Kidney (tissue), 13 donors: ENCODE measurements at regions not wholly inside any gene's neighbourhood (a gene's known extent, or its start where the extent isn't known, plus 50 kb on each side); places are given as distances from the start of the nearest gene placed in this dataset.

Source experiments
- DNase-seq, 5 donors: peaks; one replicate each; pipeline ENCODE4 v3.0.0-alpha.2; 2013 to 2020
- FAIRE-seq: peaks from 2 replicates; lab custom pipeline; 2012; peaks lifted over from hg19 to GRCh38; lab: Jason Lieb, UNC
- H3K27ac ChIP-seq, 2 donors: one replicate each; pipeline ENCODE4 v1.7.0; 2013; ENCODE audit warnings: low read depth in 2 of 2, low read length in 2 of 2, inconsistent platforms in 1 of 2
- H3K27me3 ChIP-seq: one replicate; pipeline ENCODE4 v1.7.1; 2013; ENCODE audit warnings: low read length, inconsistent platforms; ENCODE audit not compliant: control insufficient read depth, insufficient read depth
- H3K36me3 ChIP-seq, 3 donors: one replicate each; pipeline versions ENCODE4 v1.7.0 to v1.7.1; 2013; ENCODE audit warnings: low read length in 3 of 3, control low read depth in 1 of 3, inconsistent platforms in 1 of 3; ENCODE audit not compliant: insufficient read depth in 3 of 3, control insufficient read depth in 2 of 3
- H3K4me1 ChIP-seq, 3 donors: one replicate each; pipeline versions ENCODE4 v1.7.0 to v1.7.1; 2013; ENCODE audit warnings: low read length in 3 of 3, inconsistent platforms in 1 of 3, low read depth in 1 of 3; ENCODE audit not compliant: control insufficient read depth in 2 of 3, insufficient read depth in 2 of 3
- H3K4me3 ChIP-seq, 3 donors: one replicate each; pipeline versions ENCODE4 v1.7.0 to v1.8.1; 2013; ENCODE audit warnings: low read length in 3 of 3, control low read depth in 1 of 3, inconsistent platforms in 1 of 3
- H3K9ac ChIP-seq, 3 donors: one replicate each; pipeline versions ENCODE4 v1.7.0 to v1.7.1; 2013; ENCODE audit warnings: low read length in 3 of 3, control low read depth in 1 of 3, inconsistent platforms in 1 of 3
- H3K9me3 ChIP-seq, 3 donors: one replicate each; pipeline versions ENCODE4 v1.7.0 to v1.7.1; 2013; ENCODE audit warnings: low read length in 3 of 3, control low read depth in 1 of 3, inconsistent platforms in 1 of 3; ENCODE audit not compliant: control insufficient read depth in 2 of 3, insufficient read depth in 1 of 3
- CTCF ChIP-seq: IDR thresholded peaks from 3 replicates; pipeline ENCODE4 v1.5.1; 2012; ENCODE audit warnings: mild to moderate bottlenecking, moderate library complexity, borderline replicate concordance; ENCODE audit not compliant: insufficient read depth; ENCODE audit errors: extremely low read depth
- intact Hi-C: fragments of 100-400 bp; cut with DNase I; formaldehyde crosslinking; loops from one replicate; pipeline ENCODE4 v1.11.1; 2022
- donor health status: control.
- donor health status: control.
- donor health status: control.
- donor health status: control.
- donor health status: control.
- donor health status: DM: yes; HTN: yes; CAD: no.
- donor health status: Normal renal cell carcinoma (clear cell type).

DNA sequence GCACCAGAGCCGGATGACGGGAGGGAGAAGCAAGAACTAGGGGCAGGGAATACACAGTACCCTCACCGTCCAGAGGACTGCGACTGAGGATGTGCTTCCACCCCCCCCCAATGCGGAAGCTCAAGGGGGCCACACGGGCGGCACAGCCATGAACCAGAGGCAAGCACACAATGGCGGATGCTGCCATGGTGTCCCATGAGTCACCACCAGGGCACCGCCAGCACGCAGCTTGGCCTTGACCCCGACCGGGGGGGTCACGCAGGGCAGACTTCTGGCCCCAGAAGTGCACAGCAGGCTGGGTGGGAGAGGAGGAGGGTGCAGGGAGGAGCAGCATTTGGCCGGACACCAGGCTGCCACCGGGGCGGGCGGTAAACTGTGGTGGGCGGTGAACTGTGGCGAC is 83.5 kb upstream of the ZNF254 start:
- no peak for TF ChIP-seq CTCF
- H3K36me3 ChIP-seq, result no peaks in the 10 kb centered on the region
- no peak overlapping the region for H3K27ac ChIP-seq
- no peaks in the 10 kb centered on the region for H3K27me3 ChIP-seq
- DNase-seq (no peak), FAIRE-seq (no peak)
- H3K4me1 ChIP-seq, result no peaks in the 10 kb centered on the region
- H3K9ac ChIP-seq, result no peak overlapping the region
- no peak overlapping the region for H3K4me3 ChIP-seq
- intact Hi-C loops, result no loop called here
- peaks cover 0 to under 1% (median 0%) of the 10 kb centered on the region in 3 donors for H3K9me3 ChIP-seq

- Histone ChIP-seq H3K4me1 (no peaks in the 10 kb centered on the region), H3K27ac (no peak overlapping the region), H3K27me3 (no peaks in the 10 kb centered on the region), H3K9ac (no peak overlapping the region), H3K36me3 (no peaks in the 10 kb centered on the region), H3K4me3 (no peak overlapping the region), H3K9me3 (no peaks in the 10 kb centered on the region)
- intact Hi-C loops, result no loop called here
- DNase-seq (no peak), FAIRE-seq (no peak)
- TF ChIP-seq CTCF, result no peak
Observed at GRCh38 chr19:24004166-24004565, 82.8 kb upstream of the ZNF254 start.

DNA sequence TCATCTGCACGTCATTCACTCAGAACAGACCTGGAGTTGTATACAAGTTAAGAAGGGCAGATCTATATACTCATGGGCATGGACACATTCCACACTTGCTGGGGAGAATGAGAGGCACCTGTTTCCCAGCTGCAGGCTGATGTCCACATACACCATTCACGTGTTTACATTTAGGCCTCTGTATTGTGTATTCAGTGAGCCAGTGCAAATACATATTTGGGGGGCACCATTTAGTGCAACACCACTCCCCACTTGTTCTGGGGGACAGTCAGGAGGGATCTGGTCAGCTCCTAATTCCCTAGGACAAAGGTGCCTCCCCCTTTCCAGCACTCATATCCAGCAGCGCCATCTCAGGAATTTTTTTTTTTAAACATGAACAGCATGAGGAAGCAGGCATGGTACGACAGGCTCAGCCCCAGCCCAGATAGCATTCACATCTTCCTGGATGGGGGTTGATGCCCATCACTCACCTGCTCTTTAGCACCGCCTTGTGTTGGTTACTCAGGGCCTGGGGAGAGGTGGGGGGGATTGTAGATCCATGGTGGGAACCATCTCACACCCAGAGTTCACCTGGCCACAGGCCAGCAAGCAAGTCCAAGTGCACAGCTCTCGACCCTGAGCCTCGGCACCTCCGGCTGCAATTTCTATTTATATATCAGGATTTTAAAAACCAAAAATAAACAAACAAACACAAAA is 56.9 kb upstream of the ZNF254 start:
- no peaks in the 10 kb centered on the region for H3K36me3 ChIP-seq
- H3K27me3 ChIP-seq, result no peaks in the 10 kb centered on the region
- peaks cover 0 to 2% (median 0%) of the 10 kb centered on the region in 3 donors for H3K4me1 ChIP-seq
- no peak overlapping the region for H3K4me3 ChIP-seq
- intact Hi-C loops, result no loop called here
- H3K9ac ChIP-seq, result no peak overlapping the region
- DNase-seq (no peak), FAIRE-seq (no peak)
- no peaks in the 10 kb centered on the region for H3K9me3 ChIP-seq
- TF ChIP-seq CTCF, result no peak
- no peak overlapping the region for H3K27ac ChIP-seq
